ENCODE measurements at regions not wholly inside any gene's neighbourhood (a gene's known extent, or its start where the extent isn't known, plus 50 kb on each side); places are given as distances from the start of the nearest gene placed in this dataset.

GRCh38 chr2:12043131-12043530, 296.7 kb downstream of the LPIN1 start:
- BruUV-seq (replicated peaks): no TSS peak
- intact Hi-C loops (cut with micrococcal nuclease): no loop called here
- no peaks in the 10 kb centered on the region for H3K4me1 ChIP-seq (ENCODE audit: control insufficient read depth in 1 of 2, insufficient read depth in 2 of 2, low read length in 2 of 2)
- H3K4me3 ChIP-seq (replicated peaks in 1 of 2; ENCODE audit: low read depth in 1 of 2, low read length in 2 of 2): no peak overlapping the region
- CTCF ChIA-PET: no interaction called here
- H3K79me2 ChIP-seq (ENCODE audit: insufficient read depth, low read length): no peaks in the 10 kb centered on the region
- no peaks in the 10 kb centered on the region for H4K20me1 ChIP-seq (ENCODE audit: insufficient read depth)
- H3K9me3 ChIP-seq (ENCODE audit: control insufficient read depth in 1 of 2, insufficient read depth in 1 of 2, low read depth in 1 of 2, low read length in 2 of 2): no peaks in the 10 kb centered on the region; a peak in 1 of 4 replicates
- RAD21 ChIA-PET (ENCODE audit: low non-redundant PET in 1 of 2, low total read pairs in 2 of 2, uncharacterized antibody in 2 of 2, unreplicated experiment in 2 of 2): no interaction called here
- POLR2A ChIA-PET: no interaction called here
- ATAC-seq (no peak), DNase-seq (ENCODE audit: low read depth, low spot score) (no peak)
- no peak overlapping the region for H3K9ac ChIP-seq (ENCODE audit: low read length)
- H3K36me3 ChIP-seq (ENCODE audit: control insufficient read depth in 1 of 2, insufficient read depth in 2 of 2, low read length in 2 of 2): no peaks in the 10 kb centered on the region
- no peaks in the 10 kb centered on the region for H3K9me2 ChIP-seq (ENCODE audit: insufficient read depth)
- no peaks in the 10 kb centered on the region for H3K27me3 ChIP-seq (ENCODE audit: insufficient read depth, low read length)
- no peak overlapping the region for H3K4me2 ChIP-seq (ENCODE audit: low read length)
- TF ChIP-seq EZH2 (IDR thresholded peaks at IDR 0.05) (no peak), EZH2phosphoT487 (IDR thresholded peaks at IDR 0.05; ENCODE audit: borderline replicate concordance) (no peak), ZFX (IDR thresholded peaks at IDR 0.05) (no peak), POLR2A (IDR thresholded peaks at IDR 0.05; ENCODE audit: borderline replicate concordance, extremely low read depth, insufficient read depth, insufficient read length) (no peak), POLR2AphosphoS5 (IDR thresholded peaks at IDR 0.05; ENCODE audit: low read depth, low read length) (no peak), FOSL1 (IDR thresholded peaks at IDR 0.05; ENCODE audit: low read depth) (no peak), REST (IDR thresholded peaks at IDR 0.05; ENCODE audit: low read depth) (no peak), CTCF (IDR thresholded peaks at IDR 0.05 in 2 of 3, conservative IDR thresholded peaks at IDR 0.05 in 1 of 3; ENCODE audit: borderline replicate concordance in 1 of 3, insufficient read depth in 1 of 3, low read depth in 2 of 3, low read length in 2 of 3) (no peak), ZBTB33 (IDR thresholded peaks at IDR 0.05; ENCODE audit: extremely low read depth, insufficient replicate concordance, low read length) (no peak), CBX3 (IDR thresholded peaks at IDR 0.05; ENCODE audit: low read depth) (no peak), EGR1 (IDR thresholded peaks at IDR 0.05; ENCODE audit: low read depth) (no peak), ZNF274 (IDR thresholded peaks at IDR 0.05; ENCODE audit: low read depth, low read length) (no peak)
- no peak overlapping the region for H2AFZ ChIP-seq (ENCODE audit: low read depth, low read length, poor library complexity, severe bottlenecking)
- no peak overlapping the region for H3K27ac ChIP-seq (ENCODE audit: low read depth, low read length)
